Activated T-cell treated with anti-CD3 and anti-CD28 coated beads, Interleukin-2, amount 50 U/mL, for 72 hours (primary cell): ENCODE measurements at regions not wholly inside any gene's neighbourhood (a gene's known extent, or its start where the extent isn't known, plus 50 kb on each side); places are given as distances from the start of the nearest gene placed in this dataset.

Source experiments
- ATAC-seq, 2 donors: fragments of 150-1000 bp; cut with Tn5 transposase; replicated peaks in 1 of 2; 2 replicates each; pipeline ENCODE4 v1.10.0; 2021; ENCODE audit warnings: moderate library complexity in 2 of 2, mild to moderate bottlenecking in 1 of 2
- DNase-seq, 2 donors: peaks; one replicate each; pipeline ENCODE4 v3.0.0; 2021 to 2022; ENCODE audit warnings: mixed read lengths in 1 of 2
- H3K27ac Mint-ChIP-seq: one replicate; pipeline ENCODE4 v1.8.0; 2022; ENCODE audit warnings: mild to moderate bottlenecking, moderate library complexity, mixed read lengths
- H3K27me3 Mint-ChIP-seq: one replicate; pipeline ENCODE4 v1.8.0; 2022; ENCODE audit warnings: low read depth, mixed read lengths
- H3K36me3 Mint-ChIP-seq, 2 donors: one replicate each; pipeline ENCODE4 v1.8.0; 2022; ENCODE audit warnings: mixed read lengths in 2 of 2, mild to moderate bottlenecking in 1 of 2; ENCODE audit not compliant: insufficient read depth in 2 of 2
- H3K4me1 Mint-ChIP-seq: one replicate; pipeline ENCODE4 v1.8.0; 2022; ENCODE audit warnings: low read depth, mixed read lengths
- H3K4me3 Mint-ChIP-seq, 2 donors: one replicate each; pipeline ENCODE4 v1.8.0; 2022; ENCODE audit warnings: mild to moderate bottlenecking in 2 of 2, mixed read lengths in 2 of 2, moderate library complexity in 2 of 2
- H3K9me3 Mint-ChIP-seq, 2 donors: one replicate each; pipeline ENCODE4 v1.8.0; 2022; ENCODE audit warnings: mixed read lengths in 2 of 2

- Mint-ChIP-seq H3K9me3 (peaks cover 0 to 2% of the 10 kb centered on the region in 2 donors), H3K27me3 (no peaks in the 10 kb centered on the region), H3K27ac (no peak overlapping the region), H3K4me3 (no peak overlapping the region), H3K36me3 (peaks cover 0 to 2% of the 10 kb centered on the region in 2 donors), H3K4me1 (no peaks in the 10 kb centered on the region)
- DNase-seq (no peak), ATAC-seq (no peak)
Observed at GRCh38 chr5:28165096-28165495, 1126.7 kb upstream of the CDH9 start.

- no peak for ATAC-seq
- no peak overlapping the region for H3K27ac Mint-ChIP-seq
Observed at GRCh38 chr5:28164568-28164967, 1126.2 kb upstream of the CDH9 start.

GRCh38 chr5:28156981-28157380 is 1118.6 kb upstream of the CDH9 start:
- no peaks in the 10 kb centered on the region for H3K27me3 Mint-ChIP-seq
- no peak for DNase-seq
- no peaks in the 10 kb centered on the region for H3K4me1 Mint-ChIP-seq
- no peak overlapping the region for H3K4me3 Mint-ChIP-seq
- no peaks in the 10 kb centered on the region for H3K36me3 Mint-ChIP-seq
- no peak overlapping the region for H3K27ac Mint-ChIP-seq
- no peak for ATAC-seq
- H3K9me3 Mint-ChIP-seq, result peaks cover 1 to 5% of the 10 kb centered on the region in 2 donors

More at GRCh38 chr5:28164568-28164967, 1126.2 kb upstream of the CDH9 start:
- no peak for DNase-seq
- Mint-ChIP-seq H3K4me3 (no peak overlapping the region), H3K4me1 (no peaks in the 10 kb centered on the region), H3K27me3 (no peaks in the 10 kb centered on the region), H3K36me3 (peaks cover 0 to 2% of the 10 kb centered on the region in 2 donors), H3K9me3 (peaks cover 1 to 2% of the 10 kb centered on the region in 2 donors)

- Mint-ChIP-seq H3K27ac (no peak overlapping the region), H3K4me1 (no peaks in the 10 kb centered on the region)
- ATAC-seq, result no peak
Observed at GRCh38 chr5:28143519-28143918, 1105.1 kb upstream of the CDH9 start.

GRCh38 chr5:28132151-28132550 is 1093.8 kb upstream of the CDH9 start:
- H3K27me3 Mint-ChIP-seq, result no peaks in the 10 kb centered on the region
- no peaks in the 10 kb centered on the region for H3K4me1 Mint-ChIP-seq
- H3K4me3 Mint-ChIP-seq, result no peak overlapping the region
- ATAC-seq (no peak), DNase-seq (no peak)
- no peak overlapping the region for H3K27ac Mint-ChIP-seq
- H3K36me3 Mint-ChIP-seq, result no peaks in the 10 kb centered on the region
- peaks cover 6 to 19% of the 10 kb centered on the region in 2 donors for H3K9me3 Mint-ChIP-seq

More at GRCh38 chr5:28143519-28143918, 1105.1 kb upstream of the CDH9 start:
- Mint-ChIP-seq H3K36me3 (peaks cover 1 to 4% of the 10 kb centered on the region in 2 donors), H3K4me3 (no peak overlapping the region), H3K27me3 (no peaks in the 10 kb centered on the region), H3K9me3 (peaks cover 13 to 15% of the 10 kb centered on the region in 2 donors)
- no peak for DNase-seq

- ATAC-seq (no peak), DNase-seq (no peak)
- H3K4me3 Mint-ChIP-seq, result no peak overlapping the region
- H3K27me3 Mint-ChIP-seq, result no peaks in the 10 kb centered on the region
- no peaks in the 10 kb centered on the region for H3K4me1 Mint-ChIP-seq
- no peak overlapping the region for H3K27ac Mint-ChIP-seq
- no peaks in the 10 kb centered on the region for H3K36me3 Mint-ChIP-seq
- H3K9me3 Mint-ChIP-seq, result peaks cover 6 to 20% of the 10 kb centered on the region in 2 donors
Observed at GRCh38 chr5:28117691-28118090, 1079.3 kb upstream of the CDH9 start.

GRCh38 chr5:28117273-28117672 is 1078.9 kb upstream of the CDH9 start:
- no peak overlapping the region for H3K4me3 Mint-ChIP-seq
- H3K36me3 Mint-ChIP-seq, result no peaks in the 10 kb centered on the region
- DNase-seq (no peak), ATAC-seq (no peak)
- H3K27me3 Mint-ChIP-seq, result no peaks in the 10 kb centered on the region
- H3K9me3 Mint-ChIP-seq, result peaks cover 6 to 20% of the 10 kb centered on the region in 2 donors
- no peaks in the 10 kb centered on the region for H3K4me1 Mint-ChIP-seq
- H3K27ac Mint-ChIP-seq, result no peak overlapping the region

GRCh38 chr5:28110781-28111180 is 1072.4 kb upstream of the CDH9 start:
- Mint-ChIP-seq H3K4me3 (no peak overlapping the region), H3K36me3 (no peaks in the 10 kb centered on the region), H3K4me1 (no peaks in the 10 kb centered on the region), H3K27ac (no peak overlapping the region), H3K27me3 (no peaks in the 10 kb centered on the region), H3K9me3 (peaks cover 4 to 5% of the 10 kb centered on the region in 2 donors)
- DNase-seq, result no peak
- ATAC-seq, result no peak

GRCh38 chr5:28104080-28104479 is 1065.7 kb upstream of the CDH9 start:
- ATAC-seq, result no peak
- Mint-ChIP-seq H3K9me3 (peaks cover 0 to 2% of the 10 kb centered on the region in 2 donors), H3K36me3 (peaks cover 0 to 3% of the 10 kb centered on the region in 2 donors), H3K4me3 (no peak overlapping the region), H3K27me3 (no peaks in the 10 kb centered on the region), H3K27ac (no peak overlapping the region), H3K4me1 (no peaks in the 10 kb centered on the region)
- no peak for DNase-seq

GRCh38 chr5:28084069-28084468 is 1045.7 kb upstream of the CDH9 start:
- no peak for ATAC-seq

GRCh38 chr5:28082610-28083009 is 1044.2 kb upstream of the CDH9 start:
- Mint-ChIP-seq H3K36me3 (peaks cover 0 to 2% of the 10 kb centered on the region in 2 donors), H3K27ac (no peak overlapping the region), H3K27me3 (no peaks in the 10 kb centered on the region), H3K4me3 (no peak overlapping the region), H3K9me3 (peaks cover 7 to 8% of the 10 kb centered on the region in 2 donors), H3K4me1 (no peaks in the 10 kb centered on the region)
- no peak for ATAC-seq
- DNase-seq, result no peak

More at GRCh38 chr5:28084069-28084468, 1045.7 kb upstream of the CDH9 start:
- no peaks in the 10 kb centered on the region for H3K4me1 Mint-ChIP-seq
- no peaks in the 10 kb centered on the region for H3K27me3 Mint-ChIP-seq
- H3K9me3 Mint-ChIP-seq, result peaks cover 7% of the 10 kb centered on the region in 2 donors
- H3K27ac Mint-ChIP-seq, result no peak overlapping the region
- no peak for DNase-seq
- H3K36me3 Mint-ChIP-seq, result no peaks in the 10 kb centered on the region
- H3K4me3 Mint-ChIP-seq, result no peak overlapping the region

- ATAC-seq, result no peak
- H3K36me3 Mint-ChIP-seq, result peaks cover 0 to 2% of the 10 kb centered on the region in 2 donors
- H3K9me3 Mint-ChIP-seq, result peaks cover 4% of the 10 kb centered on the region in 2 donors
- H3K4me1 Mint-ChIP-seq, result no peaks in the 10 kb centered on the region
- H3K4me3 Mint-ChIP-seq, result no peak overlapping the region
- no peak overlapping the region for H3K27ac Mint-ChIP-seq
- no peak for DNase-seq
- no peaks in the 10 kb centered on the region for H3K27me3 Mint-ChIP-seq
Observed at GRCh38 chr5:28077291-28078240, 1039.2 kb upstream of the CDH9 start.

GRCh38 chr5:28066856-28067255 is 1028.5 kb upstream of the CDH9 start:
- Mint-ChIP-seq H3K4me3 (no peak overlapping the region), H3K9me3 (peaks cover 4 to 6% of the 10 kb centered on the region in 2 donors), H3K27me3 (no peaks in the 10 kb centered on the region), H3K27ac (no peak overlapping the region), H3K4me1 (no peaks in the 10 kb centered on the region), H3K36me3 (no peaks in the 10 kb centered on the region)
- ATAC-seq (no peak), DNase-seq (no peak)
